Brain microvascular endothelial cell (primary cell): ENCODE measurements at regions not wholly inside any gene's neighbourhood (a gene's known extent, or its start where the extent isn't known, plus 50 kb on each side); places are given as distances from the start of the nearest gene placed in this dataset.

Source experiments
- DNase-seq: peaks from one replicate; pipeline ENCODE4 v3.0.0-alpha.2; 2020
- H3K27ac ChIP-seq: fragments of 250-450 bp; sonication (Bioruptor Pico); 2 replicates; pipeline ENCODE4 v1.5.1; 2020; ENCODE audit warnings: mild to moderate bottlenecking, moderate library complexity
- H3K27me3 ChIP-seq: fragments of 250-450 bp; sonication (Bioruptor Pico); replicated peaks from 2 replicates; pipeline ENCODE4 v1.5.1; 2020; ENCODE audit warnings: mild to moderate bottlenecking
- H3K36me3 ChIP-seq: fragments of 250-450 bp; sonication (Bioruptor Pico); replicated peaks from 2 replicates; pipeline ENCODE4 v1.5.1; 2020; ENCODE audit warnings: mild to moderate bottlenecking
- H3K4me3 ChIP-seq: 2 replicates; pipeline ENCODE4 v1.5.1; 2011; ENCODE audit warnings: low read depth, mild to moderate bottlenecking, control low read depth, low read length, moderate library complexity
- in situ Hi-C: cut with HindIII; loops from 2 replicates; pipeline ENCODE4 v1.10.0; 2017; ENCODE audit warnings: low sequenced_read_pairs, low pct_ligation_motif_present
- TF ChIP-seq, protein P1 (sequence below): IDR thresholded peaks from 2 replicates; pipeline ENCODE4 v1.5.1; 2011; ENCODE audit warnings: low read depth, mild to moderate bottlenecking, moderate library complexity, low read length, control low read depth, inconsistent platforms; ENCODE audit errors: missing control alignments

DNA sequence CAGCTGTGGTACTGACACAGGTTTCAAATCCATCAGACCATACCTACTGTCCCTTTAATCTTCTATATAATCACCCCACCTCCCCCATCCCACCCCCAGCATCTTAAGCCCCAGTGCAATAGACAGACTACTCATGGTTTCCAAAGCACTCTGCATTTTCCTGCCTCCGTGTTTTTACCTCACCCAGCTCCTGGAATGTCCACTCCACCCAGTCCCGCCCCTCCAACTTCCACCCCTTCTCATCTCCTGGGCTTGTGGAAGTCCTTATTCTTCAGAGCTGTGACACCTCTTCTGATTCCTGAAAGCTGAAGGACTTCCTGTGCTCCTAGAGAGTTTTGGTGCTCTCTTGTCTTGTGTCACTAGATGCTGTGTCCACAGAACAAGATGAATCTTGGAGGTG lies 94.3 kb downstream of the EFNB1 start:
- TF ChIP-seq, protein P1, sequence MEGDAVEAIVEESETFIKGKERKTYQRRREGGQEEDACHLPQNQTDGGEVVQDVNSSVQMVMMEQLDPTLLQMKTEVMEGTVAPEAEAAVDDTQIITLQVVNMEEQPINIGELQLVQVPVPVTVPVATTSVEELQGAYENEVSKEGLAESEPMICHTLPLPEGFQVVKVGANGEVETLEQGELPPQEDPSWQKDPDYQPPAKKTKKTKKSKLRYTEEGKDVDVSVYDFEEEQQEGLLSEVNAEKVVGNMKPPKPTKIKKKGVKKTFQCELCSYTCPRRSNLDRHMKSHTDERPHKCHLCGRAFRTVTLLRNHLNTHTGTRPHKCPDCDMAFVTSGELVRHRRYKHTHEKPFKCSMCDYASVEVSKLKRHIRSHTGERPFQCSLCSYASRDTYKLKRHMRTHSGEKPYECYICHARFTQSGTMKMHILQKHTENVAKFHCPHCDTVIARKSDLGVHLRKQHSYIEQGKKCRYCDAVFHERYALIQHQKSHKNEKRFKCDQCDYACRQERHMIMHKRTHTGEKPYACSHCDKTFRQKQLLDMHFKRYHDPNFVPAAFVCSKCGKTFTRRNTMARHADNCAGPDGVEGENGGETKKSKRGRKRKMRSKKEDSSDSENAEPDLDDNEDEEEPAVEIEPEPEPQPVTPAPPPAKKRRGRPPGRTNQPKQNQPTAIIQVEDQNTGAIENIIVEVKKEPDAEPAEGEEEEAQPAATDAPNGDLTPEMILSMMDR, result no peak
- in situ Hi-C loops, result no loop called here
- no peaks in the 10 kb centered on the region for H3K36me3 ChIP-seq
- no peak for DNase-seq
- H3K27ac ChIP-seq, result no peak overlapping the region
- H3K4me3 ChIP-seq, result no peak overlapping the region
- H3K27me3 ChIP-seq, result no peaks in the 10 kb centered on the region

DNA sequence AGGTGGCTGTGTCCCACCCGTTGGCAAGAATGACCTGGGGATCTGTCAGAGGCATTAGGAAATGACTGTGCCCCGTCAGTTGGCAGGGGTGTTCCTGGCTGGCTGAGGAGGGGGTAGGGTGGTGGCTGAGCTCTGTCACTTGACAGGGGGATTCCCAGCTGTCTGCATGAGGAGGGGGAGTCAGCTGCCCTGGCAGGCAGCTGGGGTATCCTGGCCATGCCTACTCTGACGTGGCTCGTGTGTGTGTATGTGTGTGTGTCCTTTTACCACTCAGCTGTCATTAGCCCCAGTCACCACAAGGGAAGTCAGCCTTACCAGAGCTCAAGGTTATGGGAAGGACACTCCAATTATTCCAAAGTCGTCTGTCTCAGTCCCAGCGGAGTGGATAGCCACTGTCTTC lies 93.2 kb downstream of the EFNB1 start:
- Histone ChIP-seq H3K27me3 (no peaks in the 10 kb centered on the region), H3K27ac (no peak overlapping the region), H3K36me3 (no peaks in the 10 kb centered on the region), H3K4me3 (no peak overlapping the region)
- in situ Hi-C loops, result no loop called here
- DNase-seq, result no peak
- TF ChIP-seq, protein P1, result no peak

DNA sequence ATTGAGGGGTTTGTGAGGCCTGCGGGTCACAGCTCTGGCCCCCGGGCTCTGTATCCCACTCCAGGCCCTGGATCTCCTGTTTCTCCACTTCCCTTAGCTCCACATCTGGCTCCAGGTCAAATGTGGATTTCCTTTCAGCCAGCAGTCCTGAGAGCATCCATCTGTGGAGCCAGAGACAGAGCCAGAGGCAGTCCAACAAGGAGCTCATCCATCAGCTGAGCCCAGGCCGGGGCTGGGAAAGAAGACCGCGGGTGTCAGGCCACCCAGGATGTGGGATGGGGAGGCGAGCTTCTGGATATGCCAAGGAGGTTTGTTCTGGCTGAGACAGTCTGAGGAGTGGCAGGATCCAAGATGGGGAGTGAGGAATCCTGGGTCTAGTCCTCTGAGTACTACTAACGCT lies 91.7 kb downstream of the EFNB1 start:
- Histone ChIP-seq H3K4me3 (no peak overlapping the region), H3K27me3 (no peaks in the 10 kb centered on the region), H3K36me3 (no peaks in the 10 kb centered on the region), H3K27ac (no peak overlapping the region)
- TF ChIP-seq, protein P1, result no peak
- in situ Hi-C loops, result no loop called here
- DNase-seq, result no peak

DNA sequence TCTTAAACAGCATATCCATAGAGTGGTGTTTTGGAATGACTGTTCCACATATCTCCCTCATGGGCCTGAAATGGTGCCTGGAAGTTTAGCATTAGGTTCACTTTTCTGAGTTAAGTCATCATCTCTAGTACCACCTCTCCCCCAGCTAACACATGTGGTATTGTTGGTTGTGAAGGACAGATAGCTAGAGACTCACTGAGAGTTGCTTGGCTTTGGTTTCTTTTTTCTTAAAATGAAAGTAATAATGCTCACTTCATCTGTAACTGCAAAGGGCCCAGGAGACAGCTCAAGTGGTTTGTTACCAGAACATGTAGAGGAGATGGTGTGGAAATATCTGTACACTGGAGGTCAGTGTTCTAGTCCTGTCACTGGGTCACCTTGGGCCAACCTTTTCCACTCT lies 90.9 kb downstream of the EFNB1 start:
- no peak overlapping the region for H3K4me3 ChIP-seq
- DNase-seq, result no peak
- no peaks in the 10 kb centered on the region for H3K27me3 ChIP-seq
- no peak overlapping the region for H3K27ac ChIP-seq
- in situ Hi-C loops, result no loop called here
- H3K36me3 ChIP-seq, result no peaks in the 10 kb centered on the region
- TF ChIP-seq, protein P1, result no peak

DNA sequence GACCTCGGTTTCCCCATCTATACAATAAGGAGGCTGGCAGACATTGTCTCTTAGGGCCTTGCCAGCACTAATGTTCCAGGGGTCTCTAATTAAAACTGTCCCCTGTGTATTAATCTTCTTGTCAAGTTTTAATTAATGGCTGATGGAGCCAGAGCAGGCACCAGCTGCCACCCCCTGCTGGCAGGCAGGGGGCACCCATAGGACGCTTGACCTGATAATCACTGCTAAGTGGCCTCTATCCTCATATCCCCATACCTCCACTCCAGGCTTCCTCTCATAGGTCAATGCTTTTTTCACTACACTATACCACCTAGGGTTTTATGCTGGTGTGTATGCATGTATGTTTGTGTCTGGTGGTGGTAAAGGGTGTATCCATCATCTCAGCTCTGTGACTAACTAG lies 89.4 kb downstream of the EFNB1 start:
- Histone ChIP-seq H3K36me3 (no peaks in the 10 kb centered on the region), H3K27me3 (no peaks in the 10 kb centered on the region), H3K4me3 (no peak overlapping the region), H3K27ac (no peak overlapping the region)
- TF ChIP-seq, protein P1, result no peak
- in situ Hi-C loops, result no loop called here
- no peak for DNase-seq

DNA sequence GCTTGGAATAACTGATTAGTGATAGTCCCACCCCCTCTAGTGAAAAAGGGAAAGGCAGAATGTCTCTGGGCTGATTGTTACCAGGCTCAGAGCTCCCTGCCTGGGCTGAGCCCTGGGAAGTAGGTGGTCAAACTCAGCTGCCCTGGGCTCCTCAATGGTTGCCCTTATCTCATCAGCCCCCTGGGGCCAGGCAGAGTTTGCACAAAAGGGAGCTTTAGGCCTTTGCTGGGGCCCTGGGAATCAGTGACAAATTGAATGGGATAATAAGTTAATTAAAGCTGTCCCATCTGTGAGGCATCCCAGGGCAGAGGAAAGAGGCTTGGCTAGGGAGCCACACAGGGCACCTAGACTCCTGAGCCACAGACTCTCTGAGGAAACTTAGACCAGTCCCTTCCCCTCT lies 89.0 kb downstream of the EFNB1 start:
- no peaks in the 10 kb centered on the region for H3K36me3 ChIP-seq
- in situ Hi-C loops, result no loop called here
- no peak overlapping the region for H3K27ac ChIP-seq
- no peak for DNase-seq
- no peak overlapping the region for H3K4me3 ChIP-seq
- H3K27me3 ChIP-seq, result no peaks in the 10 kb centered on the region
- TF ChIP-seq, protein P1, result no peak
